Inflammatory macrophage treated with lipopolysaccharide for 4 hours (primary cell): ENCODE measurements at regions not wholly inside any gene's neighbourhood (a gene's known extent, or its start where the extent isn't known, plus 50 kb on each side); places are given as distances from the start of the nearest gene placed in this dataset.
"Not testable (repeated sequence)": the region's sequence is repeated elsewhere in the genome, so short reads cannot be mapped to it uniquely, and the experiment has no call there.

Experiments used
- DNase-seq: peaks from one replicate; pipeline ENCODE4 v3.0.0-alpha.2; 2020

DNA sequence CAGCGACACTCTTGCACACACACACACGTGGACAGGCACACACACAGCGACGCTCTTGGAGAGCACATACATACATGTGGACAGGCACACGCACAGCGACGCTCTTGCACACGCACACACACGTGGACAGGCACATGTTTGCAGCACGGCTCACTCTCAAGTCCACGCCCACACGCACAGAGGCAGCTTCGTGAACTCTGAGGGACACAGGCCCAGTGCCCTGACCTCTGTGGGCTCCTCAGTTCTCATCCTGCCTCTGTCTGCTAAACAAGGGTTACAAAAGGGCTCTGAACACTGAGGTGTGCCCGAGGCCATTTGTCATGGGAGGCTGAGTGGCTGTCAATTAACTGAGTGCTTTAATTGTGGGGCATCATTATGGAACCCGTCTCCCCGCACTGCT is 558.8 kb upstream of the ADAMTS16 start:
- no peak for DNase-seq

DNA sequence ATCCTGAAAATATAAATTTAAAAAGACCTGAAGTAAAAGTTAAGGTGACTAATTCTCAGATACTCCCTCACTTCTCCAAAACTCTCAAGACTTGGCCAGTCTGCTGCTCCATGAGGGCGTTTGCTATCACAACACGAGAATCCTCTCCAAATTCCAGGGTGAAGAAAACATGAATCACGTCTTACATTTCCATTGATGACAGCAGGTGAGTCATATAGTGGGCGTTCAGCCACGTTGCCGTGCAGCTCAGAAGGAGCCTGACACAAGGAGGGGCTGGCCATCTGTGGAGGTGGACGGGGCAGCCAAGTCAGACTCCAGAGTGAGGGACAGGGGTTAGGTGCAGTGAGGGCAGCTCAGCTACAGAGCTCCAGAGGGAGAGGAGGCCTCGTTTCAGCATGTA is 555.1 kb upstream of the ADAMTS16 start:
- no peak for DNase-seq

DNA sequence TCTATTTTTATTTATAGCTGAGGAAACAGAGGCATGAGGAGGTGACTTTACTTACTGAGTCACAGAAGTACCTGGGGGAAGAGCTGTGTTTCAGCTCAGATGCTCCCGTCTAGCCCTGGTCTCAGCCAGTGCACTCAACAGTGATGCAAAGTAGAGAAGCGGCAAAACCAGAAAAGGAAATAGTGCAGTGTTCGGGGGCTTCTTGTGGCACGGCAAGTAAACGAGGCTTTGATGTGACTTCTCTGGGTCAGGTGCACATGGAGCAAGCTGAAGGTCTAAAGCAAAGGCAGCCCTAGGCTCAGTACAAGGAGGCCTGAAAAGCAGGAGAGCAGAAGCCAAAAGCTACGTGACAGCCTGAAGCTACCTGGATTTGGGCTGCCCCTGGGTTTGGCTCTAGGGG is 526.7 kb upstream of the ADAMTS16 start:
- DNase-seq: no peak

DNA sequence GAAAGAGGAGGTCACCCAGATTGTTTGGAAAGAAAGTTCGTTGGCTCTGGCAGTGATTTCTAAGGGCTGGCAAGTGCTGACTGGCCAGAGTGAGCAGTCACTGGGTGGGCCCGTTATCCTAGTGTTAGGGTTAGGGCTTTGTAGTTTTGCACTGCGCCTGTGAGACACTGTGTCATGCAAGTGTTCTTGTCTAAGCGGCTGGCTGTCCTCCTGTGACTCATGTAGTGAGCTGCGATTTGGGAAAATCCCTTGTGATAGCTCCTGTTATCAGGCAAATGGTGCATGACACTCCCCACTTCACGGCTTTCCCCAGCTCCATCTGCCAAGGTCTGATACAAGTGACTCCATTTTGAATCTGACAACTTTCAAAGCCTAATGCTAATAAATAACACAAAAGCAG is 526.0 kb upstream of the ADAMTS16 start:
- no peak for DNase-seq

DNA sequence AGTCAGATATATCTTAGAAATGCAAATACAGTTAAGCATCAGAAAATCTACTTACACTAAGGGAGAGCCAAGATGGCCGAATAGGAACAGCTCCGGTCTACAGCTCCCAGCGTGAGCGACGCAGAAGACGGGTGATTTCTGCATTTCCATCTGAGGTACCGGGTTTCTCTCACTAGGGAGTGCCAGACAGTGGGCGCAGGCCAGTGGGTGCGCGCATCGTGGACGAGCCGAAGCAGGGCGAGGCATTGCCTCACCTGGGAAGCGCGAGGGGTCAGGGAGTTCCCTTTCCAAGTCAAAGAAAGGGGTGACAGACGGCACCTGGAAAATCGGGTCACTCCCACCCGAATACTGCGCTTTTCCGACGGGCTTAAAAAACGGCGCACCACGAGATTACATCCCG is 524.8 kb upstream of the ADAMTS16 start:
- not testable (repeated sequence) for DNase-seq

DNA sequence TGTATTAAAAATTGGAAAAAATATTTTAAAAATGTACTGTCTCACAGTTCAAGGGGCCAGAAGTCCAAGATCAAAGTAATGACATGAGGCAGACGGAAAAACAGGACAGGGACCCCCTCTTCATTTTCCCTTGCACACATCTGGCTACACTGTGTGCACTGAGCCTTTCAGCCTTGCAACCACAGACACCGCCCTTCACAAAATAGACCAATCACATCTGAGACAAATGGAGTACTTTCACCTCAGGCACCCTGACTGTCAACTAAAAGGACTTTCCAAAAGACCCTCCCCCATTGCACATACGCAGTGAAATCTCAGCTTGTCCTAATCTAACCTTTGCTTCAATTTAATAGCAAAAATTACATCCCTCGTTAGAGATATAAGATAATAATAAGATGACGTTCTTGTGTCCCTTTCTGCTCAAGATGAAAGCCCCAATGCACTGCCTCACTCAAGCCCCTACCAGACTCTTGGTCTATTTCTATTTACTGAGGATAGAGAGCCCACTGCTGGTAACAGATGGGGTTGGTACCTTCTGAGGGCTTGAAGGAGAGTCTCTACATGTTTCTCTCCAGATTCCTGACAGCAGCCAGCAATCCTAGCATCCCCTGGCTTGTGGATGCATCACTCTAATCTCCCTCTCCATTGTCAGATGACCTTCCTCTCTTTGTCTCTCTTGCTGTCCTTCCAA is 514.8 kb upstream of the ADAMTS16 start:
- no peak for DNase-seq

DNA sequence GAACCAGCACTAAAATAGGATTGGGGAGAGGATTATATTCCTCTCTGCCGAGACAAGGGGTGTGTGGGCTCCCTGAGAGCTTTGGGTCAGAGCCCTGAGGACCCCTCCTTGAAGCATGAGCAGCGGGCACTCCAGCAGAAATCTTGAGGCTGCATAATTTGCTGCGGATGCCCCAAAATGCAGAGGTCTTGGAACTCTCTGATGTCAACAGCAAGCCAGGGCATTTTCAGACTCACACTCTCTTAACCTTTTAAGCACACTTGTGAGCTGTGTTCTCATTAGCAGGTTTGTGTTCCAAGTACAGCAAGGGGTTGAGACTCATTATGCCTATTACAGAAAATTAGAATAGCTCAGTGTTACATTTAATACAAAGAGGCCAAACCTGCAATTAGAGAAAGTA is 513.0 kb upstream of the ADAMTS16 start:
- no peak for DNase-seq

DNA sequence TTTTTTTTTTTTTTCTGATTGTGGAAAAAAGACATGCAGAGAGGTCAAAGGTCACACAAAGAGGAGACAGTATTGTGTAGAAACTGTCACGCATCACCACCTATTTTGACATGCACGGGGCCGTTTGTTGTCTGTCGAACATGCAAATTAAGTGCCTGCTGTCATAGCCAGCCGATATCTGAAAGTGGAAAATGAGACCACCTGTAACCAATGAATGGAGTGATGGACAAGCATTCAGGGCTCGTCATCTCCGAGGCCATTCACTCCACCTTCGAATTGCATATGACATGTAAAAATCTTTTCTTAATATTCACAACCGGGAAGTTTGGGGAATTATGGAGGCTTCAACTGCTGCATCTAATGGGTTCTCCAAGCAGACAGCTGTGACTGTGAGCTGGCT is 512.2 kb upstream of the ADAMTS16 start:
- DNase-seq: no peak

DNA sequence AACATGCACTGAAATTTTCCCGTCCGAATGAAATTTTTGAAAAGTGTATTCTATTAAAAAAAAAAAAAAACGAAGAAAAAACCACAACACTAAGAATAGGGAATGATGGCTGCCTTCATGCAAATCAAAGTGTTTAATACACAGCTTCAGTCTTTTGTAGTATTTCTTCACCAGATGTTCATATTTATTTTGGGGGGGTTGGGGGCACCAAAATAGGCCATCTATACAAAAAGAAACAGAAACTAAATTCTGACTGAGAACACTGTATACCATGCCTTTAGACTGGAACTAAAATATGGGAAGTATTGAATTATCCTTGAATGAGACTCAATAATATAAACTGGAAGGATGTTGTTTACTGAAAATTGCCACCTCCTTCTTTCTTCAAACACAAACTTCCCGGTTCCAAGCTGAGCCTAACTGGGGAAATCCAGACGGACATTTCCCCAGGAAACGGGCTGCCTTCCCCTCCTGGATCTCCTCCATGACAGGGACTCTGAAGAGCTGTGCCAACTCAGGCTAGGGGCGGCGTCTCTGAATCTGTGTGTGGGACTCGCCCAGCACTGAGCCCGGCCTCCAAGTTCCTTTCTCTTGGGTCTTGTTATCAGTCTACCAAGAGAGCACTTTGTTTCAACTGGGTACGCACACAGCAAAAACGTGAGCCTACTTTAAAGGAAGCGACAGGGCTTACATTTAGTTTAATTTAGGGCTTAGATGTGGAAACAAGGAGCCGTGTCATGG is 511.3 kb upstream of the ADAMTS16 start:
- DNase-seq: no peak

DNA sequence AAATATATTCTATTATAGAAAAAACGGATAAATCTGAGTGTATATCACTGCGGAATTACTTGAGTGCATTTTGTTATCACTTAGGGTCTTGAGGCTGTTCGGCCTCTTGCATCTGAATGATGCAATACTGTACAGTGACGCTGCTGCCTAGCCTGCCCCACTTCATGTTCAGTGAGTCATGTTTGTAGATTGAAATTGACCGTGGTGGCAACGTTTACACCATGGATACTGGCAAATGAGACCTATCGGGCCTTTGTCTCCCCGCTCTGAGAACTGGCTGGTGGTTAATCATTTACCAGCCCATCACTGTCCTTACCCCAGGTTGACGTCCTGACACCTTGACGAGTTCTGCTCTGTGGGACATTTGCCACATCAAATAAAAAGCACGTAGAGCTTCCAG is 510.1 kb upstream of the ADAMTS16 start:
- DNase-seq: no peak

DNA sequence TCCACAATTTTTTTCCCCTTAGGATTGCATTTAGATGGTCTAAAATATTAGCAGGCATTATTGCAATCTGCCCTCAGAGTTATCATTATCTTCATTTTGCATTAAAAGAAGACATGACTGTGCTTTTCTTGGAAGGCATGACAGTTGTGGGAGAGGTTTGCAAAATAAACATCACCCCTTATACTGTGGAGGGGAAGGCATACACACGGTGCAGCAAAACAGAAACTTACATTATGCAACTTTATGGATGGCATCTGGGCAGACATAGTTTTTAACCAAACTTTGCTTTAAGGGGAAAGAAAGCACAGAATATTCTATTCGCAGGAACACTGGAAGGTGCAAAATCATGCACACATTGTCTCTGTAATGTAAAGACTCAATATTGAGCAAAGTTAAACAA is 505.8 kb upstream of the ADAMTS16 start:
- no peak for DNase-seq

DNA sequence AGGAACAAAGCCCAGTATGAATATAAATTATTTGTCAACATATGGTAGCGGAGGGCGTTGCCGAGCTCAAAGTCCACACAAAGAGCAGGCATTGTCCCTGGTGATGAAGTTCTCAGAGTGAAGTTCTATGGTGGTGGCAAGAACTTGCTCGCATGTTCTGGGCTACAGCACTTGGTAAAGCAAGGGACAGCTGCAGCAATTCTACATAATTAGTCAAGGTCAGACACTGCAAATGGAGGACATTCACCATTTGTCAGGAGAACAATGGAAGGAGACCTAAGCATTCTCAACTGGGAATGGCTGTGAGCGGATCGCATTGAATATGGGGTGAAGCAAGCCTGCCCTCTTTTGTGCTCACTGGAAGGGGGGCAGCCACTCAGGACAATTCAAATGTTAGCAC is 503.8 kb upstream of the ADAMTS16 start:
- DNase-seq: no peak

DNA sequence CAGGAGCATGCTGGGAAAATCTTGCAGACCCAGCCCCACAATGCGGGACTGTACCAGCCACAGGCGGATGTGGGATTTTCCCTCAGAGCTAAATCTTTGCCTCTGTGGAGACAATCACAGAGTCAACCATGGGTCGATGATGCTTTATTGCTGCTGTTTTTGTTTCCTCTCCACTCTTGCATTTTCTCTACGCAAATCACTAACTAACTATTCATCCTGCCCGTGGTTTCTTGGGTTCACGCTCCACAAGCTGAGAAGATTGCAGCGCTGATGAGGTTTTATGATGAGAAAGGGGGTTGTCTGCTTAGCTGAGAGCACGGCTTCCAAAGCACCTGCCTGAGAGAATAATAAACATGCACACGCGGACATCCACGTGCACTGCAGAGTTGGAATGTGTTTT is 500.2 kb upstream of the ADAMTS16 start:
- no peak for DNase-seq

DNA sequence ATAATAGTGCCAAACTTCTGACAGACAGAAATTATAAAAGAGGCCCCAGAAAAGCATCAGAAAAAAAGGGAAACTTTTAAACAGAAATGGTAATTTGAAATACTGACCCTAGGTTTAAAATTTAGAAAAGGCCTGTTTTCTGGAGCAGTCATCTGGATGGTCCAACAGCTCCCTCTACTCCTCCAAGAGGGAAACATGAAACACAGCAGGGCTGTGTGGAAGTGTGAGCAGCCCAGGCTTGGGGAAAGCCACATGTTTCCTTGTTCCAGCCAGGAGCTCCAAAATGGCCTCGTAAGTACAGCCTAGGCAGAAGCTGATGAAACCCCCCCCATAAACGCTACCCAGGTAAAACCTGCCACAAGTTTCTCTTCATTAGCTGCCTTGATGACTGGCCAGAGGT is 499.3 kb upstream of the ADAMTS16 start:
- DNase-seq: no peak

DNA sequence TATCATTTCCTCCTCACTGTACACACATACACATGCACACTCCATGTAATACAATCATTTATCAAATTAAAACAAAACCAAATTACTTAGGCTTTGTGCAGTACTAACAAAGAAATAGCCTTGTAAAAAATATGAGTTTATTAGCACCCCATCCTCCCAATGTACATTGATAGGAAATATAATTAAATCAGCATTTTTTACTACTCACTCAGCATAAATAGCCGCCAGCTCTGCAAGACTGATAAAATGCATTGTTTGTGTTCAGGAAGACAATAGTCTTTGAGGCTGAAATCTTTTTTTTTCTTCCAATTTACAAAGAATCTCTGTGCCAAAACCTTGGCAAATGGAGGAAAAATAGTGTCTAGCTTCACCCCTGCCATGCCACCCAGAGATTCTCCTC is 497.6 kb upstream of the ADAMTS16 start:
- DNase-seq: no peak

DNA sequence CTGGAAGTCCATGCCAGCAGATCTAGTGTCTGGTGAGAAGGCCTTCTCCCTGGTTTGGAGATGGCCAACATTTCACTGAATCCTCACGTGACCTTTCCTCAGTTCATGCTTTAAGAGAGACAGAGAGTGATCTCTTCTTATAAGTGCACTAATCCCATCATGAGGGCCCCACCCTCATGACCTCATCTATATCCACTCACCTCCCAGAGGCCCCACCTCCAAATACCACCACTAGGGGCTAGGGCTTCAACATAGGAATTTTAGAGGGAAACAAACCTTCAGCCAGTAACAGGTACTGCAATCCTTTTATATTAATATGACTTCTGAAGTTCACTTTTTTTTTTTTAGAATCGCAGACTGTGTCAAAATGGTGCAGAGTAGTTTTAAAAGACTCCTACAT is 496.9 kb upstream of the ADAMTS16 start:
- no peak for DNase-seq

DNA sequence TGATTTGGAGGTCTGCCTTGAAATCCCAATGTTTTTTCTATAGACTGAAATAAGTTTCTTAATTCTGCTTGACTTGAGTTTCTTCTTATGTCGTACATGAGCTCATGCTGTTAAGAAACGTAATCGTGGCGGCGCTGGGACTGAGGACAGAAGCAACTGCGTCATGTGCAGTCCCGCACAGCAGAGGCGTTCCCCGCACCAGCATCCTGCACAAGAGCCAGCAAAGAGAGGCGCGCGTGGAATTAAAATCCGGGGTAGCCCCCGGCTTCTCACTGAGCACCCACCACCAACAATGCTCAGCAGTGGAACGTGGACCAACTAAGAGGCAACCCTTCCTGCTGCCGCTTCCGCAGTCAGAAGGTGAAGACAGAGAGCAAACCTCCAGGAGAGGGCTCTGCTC is 496.2 kb upstream of the ADAMTS16 start:
- no peak for DNase-seq

DNA sequence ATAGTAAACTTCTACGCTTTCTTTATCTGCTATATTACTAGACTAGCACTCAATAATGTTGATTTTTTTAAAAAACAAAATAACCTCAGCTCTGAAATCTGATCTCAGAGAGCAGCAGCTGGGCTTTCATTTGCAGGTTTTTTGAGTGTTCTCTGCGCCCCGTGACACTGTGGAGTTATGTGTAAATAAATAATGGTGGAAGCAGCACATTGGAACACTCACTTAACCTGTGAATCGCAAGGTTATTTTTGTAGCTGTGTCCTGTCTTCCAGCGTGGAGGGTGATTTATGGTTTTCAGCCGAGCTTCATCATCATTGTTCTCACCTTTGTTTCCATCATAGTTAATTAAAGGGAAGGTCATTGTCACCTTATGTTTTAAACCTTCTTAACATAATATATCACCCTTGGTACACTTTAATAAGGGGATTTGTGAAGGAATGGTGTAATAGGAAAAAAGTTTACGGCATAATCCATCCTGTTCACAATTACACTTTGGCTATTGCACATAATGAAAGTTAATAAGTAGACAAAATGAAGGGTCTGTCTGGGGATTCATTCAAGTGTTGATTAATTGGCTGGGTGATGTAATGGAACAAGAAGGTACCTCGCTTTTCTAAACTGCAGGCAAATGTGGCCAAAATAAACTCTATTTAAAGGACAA is 493.3 kb upstream of the ADAMTS16 start:
- DNase-seq: no peak

DNA sequence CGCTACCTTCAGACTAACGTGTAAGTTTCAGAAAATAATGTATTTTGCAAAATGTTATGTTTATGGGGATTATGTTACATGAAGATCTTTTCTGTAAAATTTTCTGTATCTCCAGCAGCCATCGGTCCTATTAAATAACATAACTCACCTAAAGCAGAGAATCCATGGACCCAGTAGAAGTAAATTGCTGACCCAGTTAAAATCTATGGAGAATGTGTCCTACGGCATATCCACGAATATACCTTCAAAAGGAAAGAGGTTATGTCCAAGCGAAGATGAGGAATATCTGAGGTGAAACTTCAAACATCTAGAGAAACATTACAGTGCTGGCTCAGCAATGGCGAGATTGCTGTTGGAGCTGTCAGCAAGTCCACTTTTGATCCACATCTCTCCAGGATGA is 492.2 kb upstream of the ADAMTS16 start:
- DNase-seq: no peak

DNA sequence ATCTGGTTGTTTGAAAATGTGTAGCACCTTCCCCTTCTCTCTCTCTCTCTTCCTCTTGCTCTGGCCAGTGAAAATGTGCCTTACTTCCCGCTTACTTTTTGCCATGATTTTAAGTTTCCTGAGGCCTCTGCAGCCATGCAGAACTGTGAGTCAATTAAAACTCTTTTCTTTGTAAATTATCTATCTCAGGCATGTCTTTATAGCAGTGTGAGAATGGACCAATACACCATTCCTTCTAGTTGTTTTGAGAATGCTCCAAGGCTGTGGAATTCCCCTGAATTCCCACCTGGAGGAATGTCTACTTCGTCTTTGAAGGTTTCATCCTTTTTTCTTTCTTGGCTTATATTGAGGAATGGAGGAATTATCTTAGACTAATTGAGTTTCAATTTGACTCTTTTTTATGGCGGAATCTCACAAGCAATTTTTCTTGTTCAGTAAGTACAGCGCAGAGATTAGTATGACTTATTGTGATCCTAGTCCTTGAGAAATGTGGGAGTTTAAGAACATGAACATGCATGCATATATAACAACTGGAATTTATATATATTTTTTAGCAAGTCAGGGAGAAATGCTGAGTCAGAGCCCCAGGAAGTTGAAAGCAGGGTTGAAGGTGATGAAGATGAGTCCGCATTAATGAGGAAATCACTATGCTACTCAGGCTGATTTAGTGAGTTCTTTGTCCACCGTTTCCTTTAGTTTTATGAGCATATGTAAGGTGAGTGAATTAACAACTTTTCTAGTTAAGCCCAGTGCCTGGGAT is 488.1 kb upstream of the ADAMTS16 start:
- DNase-seq: no peak

DNA sequence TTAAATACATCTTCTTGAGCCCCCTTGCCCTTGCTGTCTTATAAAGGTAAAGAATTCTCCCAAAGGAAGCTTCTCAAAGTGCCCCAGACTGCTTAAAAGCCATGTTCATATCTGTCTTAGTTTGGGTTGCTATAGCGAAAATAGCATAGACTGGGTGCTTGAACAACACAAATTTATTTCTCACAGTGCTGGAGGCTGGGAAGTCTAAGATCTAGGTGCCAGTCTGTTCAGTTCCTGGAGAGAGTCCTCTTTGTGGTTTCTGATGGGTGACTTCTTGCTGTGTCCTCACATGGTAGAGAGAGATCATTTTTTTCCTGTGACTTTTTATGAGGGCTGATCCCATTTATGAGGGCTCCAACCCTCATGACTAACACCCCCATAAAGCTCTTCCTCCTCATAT is 486.7 kb upstream of the ADAMTS16 start:
- DNase-seq: no peak

DNA sequence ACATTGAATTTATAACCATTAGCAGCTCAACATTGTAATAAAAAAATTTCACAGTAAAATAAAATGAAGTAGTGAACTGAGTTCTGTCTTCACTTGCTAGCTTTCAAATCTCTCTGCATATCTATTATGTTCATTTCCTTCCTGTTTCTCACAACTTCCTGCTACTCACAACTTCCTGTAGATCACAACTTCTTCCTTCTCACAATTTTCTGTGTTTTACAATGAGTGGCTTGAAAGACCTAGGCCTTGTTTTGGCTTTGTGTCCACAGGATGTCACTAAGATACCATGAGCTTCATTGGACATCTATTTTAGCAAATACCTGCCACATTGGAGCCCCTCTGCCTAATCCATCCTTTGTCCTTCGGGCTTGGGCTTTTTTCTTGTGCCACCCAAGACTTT is 480.3 kb upstream of the ADAMTS16 start:
- DNase-seq: no peak

DNA sequence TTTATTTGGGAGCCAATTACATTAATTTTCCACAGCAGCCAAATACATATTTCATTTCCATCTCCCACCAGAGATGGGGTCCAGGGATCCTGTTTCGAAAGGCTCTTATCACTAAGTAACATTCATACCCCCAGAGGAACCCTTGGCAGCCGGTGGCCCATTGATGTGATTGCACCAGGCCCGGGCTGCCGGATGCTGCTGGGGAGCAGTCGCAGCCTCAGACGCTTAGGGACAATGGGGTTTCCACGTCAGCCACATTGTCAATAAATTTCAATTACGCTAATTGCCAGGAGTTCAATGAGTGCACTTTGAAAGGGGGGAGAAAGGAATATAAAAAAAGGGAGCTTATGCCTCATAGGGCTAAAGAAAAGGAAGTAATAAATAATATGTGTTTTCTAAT is 478.8 kb upstream of the ADAMTS16 start:
- no peak for DNase-seq

DNA sequence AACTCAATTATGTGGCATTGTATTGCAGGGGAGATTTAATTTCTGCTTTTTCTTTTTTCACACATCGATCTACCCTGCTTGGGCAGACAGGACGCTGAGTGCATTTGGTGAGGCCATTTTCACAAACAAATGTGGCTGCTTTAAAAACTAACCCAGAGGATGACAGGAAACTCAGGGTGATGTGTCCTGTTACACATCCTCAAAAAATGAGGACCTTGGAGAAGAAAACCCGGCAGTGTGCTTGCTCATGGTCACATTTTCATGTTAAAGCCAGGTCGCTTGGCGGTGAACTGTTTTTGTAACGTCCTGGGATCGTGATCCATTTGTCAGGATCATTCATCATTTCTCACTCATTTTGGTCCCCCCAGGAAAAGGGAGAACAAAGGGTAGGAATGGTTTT is 478.3 kb upstream of the ADAMTS16 start:
- DNase-seq: no peak
